ENCODE measurements at regions not wholly inside any gene's neighbourhood (a gene's known extent, or its start where the extent isn't known, plus 50 kb on each side); places are given as distances from the start of the nearest gene placed in this dataset.

- no peak for DNase-seq
- no peak for TF ChIP-seq CTCF (IDR thresholded peaks at IDR 0.05; ENCODE audit: low read depth, low read length, missing control alignments)
- no peak overlapping the region for H3K27ac ChIP-seq
- H3K27me3 ChIP-seq (replicated peaks) = no peaks in the 10 kb centered on the region
- H3K36me3 ChIP-seq (replicated peaks) = no peaks in the 10 kb centered on the region
- no peak overlapping the region for H3K4me3 ChIP-seq (ENCODE audit: low read depth, low read length)
- in situ Hi-C loops (cut with HindIII; ENCODE audit: low pct_ligation_motif_present, low sequenced_read_pairs) = no loop called here
These were observed 491.3 kb downstream of the TMEM114 start for GRCh38 chr16:8098947-8099512.

GRCh38 chr16:8096211-8096610 lies 494.1 kb downstream of the TMEM114 start:
- Histone ChIP-seq H3K4me3 (ENCODE audit: low read depth, low read length) (no peak overlapping the region), H3K27me3 (replicated peaks) (no peaks in the 10 kb centered on the region), H3K27ac (no peak overlapping the region), H3K36me3 (replicated peaks) (no peaks in the 10 kb centered on the region)
- DNase-seq = no peak
- no peak for TF ChIP-seq CTCF (IDR thresholded peaks at IDR 0.05; ENCODE audit: low read depth, low read length, missing control alignments)
- in situ Hi-C loops (cut with HindIII; ENCODE audit: low pct_ligation_motif_present, low sequenced_read_pairs) = no loop called here

- DNase-seq = no peak
- Histone ChIP-seq H3K36me3 (replicated peaks) (no peaks in the 10 kb centered on the region), H3K4me3 (ENCODE audit: low read depth, low read length) (no peak overlapping the region), H3K27me3 (replicated peaks) (no peaks in the 10 kb centered on the region), H3K27ac (no peak overlapping the region)
- TF ChIP-seq CTCF (IDR thresholded peaks at IDR 0.05; ENCODE audit: low read depth, low read length, missing control alignments) = no peak
- in situ Hi-C loops (cut with HindIII; ENCODE audit: low pct_ligation_motif_present, low sequenced_read_pairs) = no loop called here
These were observed 495.6 kb downstream of the TMEM114 start for GRCh38 chr16:8094696-8095095.

GRCh38 chr16:8088820-8089338 lies 501.4 kb downstream of the TMEM114 start:
- H3K4me3 ChIP-seq (ENCODE audit: low read depth, low read length) = no peak overlapping the region
- DNase-seq = no peak
- H3K27me3 ChIP-seq (replicated peaks) = no peaks in the 10 kb centered on the region
- in situ Hi-C loops (cut with HindIII; ENCODE audit: low pct_ligation_motif_present, low sequenced_read_pairs) = no loop called here
- no peak overlapping the region for H3K27ac ChIP-seq
- no peak for TF ChIP-seq CTCF (IDR thresholded peaks at IDR 0.05; ENCODE audit: low read depth, low read length, missing control alignments)
- no peaks in the 10 kb centered on the region for H3K36me3 ChIP-seq (replicated peaks)

GRCh38 chr16:8087597-8088289 lies 502.6 kb downstream of the TMEM114 start:
- TF ChIP-seq CTCF (IDR thresholded peaks at IDR 0.05; ENCODE audit: low read depth, low read length, missing control alignments) = no peak
- H3K27ac ChIP-seq = no peak overlapping the region
- DNase-seq = no peak
- H3K27me3 ChIP-seq (replicated peaks) = no peaks in the 10 kb centered on the region
- H3K36me3 ChIP-seq (replicated peaks) = no peaks in the 10 kb centered on the region
- no peak overlapping the region for H3K4me3 ChIP-seq (ENCODE audit: low read depth, low read length)
- in situ Hi-C loops (cut with HindIII; ENCODE audit: low pct_ligation_motif_present, low sequenced_read_pairs) = no loop called here

Data from brain microvascular endothelial cell (primary cell).